B cell (primary cell): ENCODE measurements at regions not wholly inside any gene's neighbourhood (a gene's known extent, or its start where the extent isn't known, plus 50 kb on each side); places are given as distances from the start of the nearest gene placed in this dataset.

ENCODE experiments used
- ATAC-seq: fragments of 200-7000 bp; cut with Tn5 transposase; one replicate; pipeline ENCODE4 v1.10.0; 2021; ENCODE audit warnings: low read depth, mild to moderate bottlenecking, moderate number of reproducible peaks, moderate library complexity
- CTCF ChIA-PET: fragments of 350-600 bp; sonication (Branson Sonifier 250); formaldehyde crosslinking; loops from one replicate; lab custom pipeline; 2021; ENCODE audit warnings: antibody characterized with exemption, inconsistent platforms; lab: Charles Lee
- POLR2A ChIA-PET: fragments of 350-600 bp; sonication (Branson Sonifier 250); formaldehyde crosslinking; loops from one replicate; lab custom pipeline; 2021; ENCODE audit warnings: antibody characterized with exemption; lab: Charles Lee
- DNase-seq: peaks from one replicate; pipeline ENCODE4 v3.0.0; 2013
- H2AFZ ChIP-seq: 2 replicates; pipeline ENCODE4 v1.6.1; 2012; ENCODE audit warnings: mild to moderate bottlenecking, low read depth, low read length; ENCODE audit not compliant: insufficient read depth, poor library complexity, severe bottlenecking
- H3K27ac ChIP-seq, 2 donors: 1 replicate in 1 of 2; 2 replicates in 1 of 2; pipeline ENCODE4 v1.5.1; 2012 to 2013; ENCODE audit warnings: low read length in 2 of 2, mild to moderate bottlenecking in 2 of 2, moderate library complexity in 1 of 2
- H3K27me3 ChIP-seq, 4 experiments: fragments of 200-600 bp in 1 of 4; sonication (generic) in 1 of 4; replicated peaks in 1 of 4; 1 replicate in 2 of 4; 2 replicates in 2 of 4; pipeline versions ENCODE4 v1.6.1 to v1.7.0; 2013 to 2016; ENCODE audit warnings: low read length in 3 of 4, mild to moderate bottlenecking in 2 of 4, mixed read lengths in 1 of 4, moderate library complexity in 1 of 4; ENCODE audit not compliant: insufficient read depth in 4 of 4, control insufficient read depth in 3 of 4; ENCODE audit errors: control extremely low read depth in 1 of 4
- H3K36me3 ChIP-seq, 2 experiments: replicated peaks in 1 of 2; 1 replicate in 1 of 2; 2 replicates in 1 of 2; pipeline versions ENCODE4 v1.6.1 to v1.7.1; 2013; ENCODE audit warnings: low read length in 1 of 2; ENCODE audit not compliant: insufficient read depth in 2 of 2, control insufficient read depth in 1 of 2; ENCODE audit errors: control extremely low read depth in 1 of 2, extremely low read depth in 1 of 2
- H3K4me1 ChIP-seq, 2 donors: fragments of 200-600 bp in 1 of 2; sonication (generic) in 1 of 2; 1 replicate in 1 of 2; 2 replicates in 1 of 2; pipeline versions ENCODE4 v1.5.1 to v1.6.1; 2013 to 2017; ENCODE audit warnings: low read length in 2 of 2; ENCODE audit not compliant: control insufficient read depth in 2 of 2, insufficient read depth in 2 of 2
- H3K4me2 ChIP-seq: replicated peaks from 2 replicates; pipeline ENCODE3; 2012; ENCODE audit warnings: mild to moderate bottlenecking, low read depth, low read length; ENCODE audit not compliant: poor library complexity, severe bottlenecking
- H3K4me3 ChIP-seq, 5 experiments: fragments of 200-600 bp in 1 of 5; sonication (generic) in 1 of 5; 1 replicate in 3 of 5; 2 replicates in 2 of 5; pipeline versions ENCODE4 v1.5.1 to v1.7.0; 2011 to 2016; ENCODE audit warnings: low read length in 4 of 5, mild to moderate bottlenecking in 4 of 5, low read depth in 2 of 5, control low read depth in 1 of 5, moderate library complexity in 1 of 5; ENCODE audit not compliant: insufficient read depth in 1 of 5; ENCODE audit errors: control extremely low read depth in 1 of 5, extremely low read depth in 1 of 5
- H3K79me2 ChIP-seq: fragments of 200-600 bp; sonication (generic); one replicate; pipeline ENCODE4 v1.6.0; 2016; ENCODE audit warnings: low read length; ENCODE audit not compliant: control insufficient read depth, insufficient read depth
- H3K9ac ChIP-seq: fragments of 200-600 bp; sonication (generic); 2 replicates; pipeline ENCODE4 v1.6.1; 2017; ENCODE audit warnings: mild to moderate bottlenecking, low read length, moderate library complexity
- H3K9me3 ChIP-seq, 3 donors: one replicate each; pipeline versions ENCODE4 v1.6.1 to v1.7.1; 2013; ENCODE audit warnings: low read length in 2 of 3; ENCODE audit not compliant: control insufficient read depth in 2 of 3, insufficient read depth in 1 of 3; ENCODE audit errors: control extremely low read depth in 1 of 3
- H4K20me1 ChIP-seq: 2 replicates; pipeline ENCODE4 v1.6.0; 2012; ENCODE audit warnings: mild to moderate bottlenecking, low read length; ENCODE audit not compliant: insufficient read depth, control insufficient read depth, poor library complexity, severe bottlenecking
- H3K27ac Mint-ChIP-seq: one replicate; pipeline ENCODE4 v1.8.0; 2021; ENCODE audit warnings: mixed read lengths
- H3K27me3 Mint-ChIP-seq: one replicate; pipeline ENCODE4 v1.8.0; 2021; ENCODE audit warnings: mixed read lengths
- H3K4me1 Mint-ChIP-seq: one replicate; pipeline ENCODE4 v1.8.0; 2021; ENCODE audit warnings: mixed read lengths
- H3K4me3 Mint-ChIP-seq: one replicate; pipeline ENCODE4 v1.8.0; 2021; ENCODE audit warnings: mixed read lengths
- H3K9me3 Mint-ChIP-seq: one replicate; pipeline ENCODE4 v1.8.0; 2022; ENCODE audit warnings: mixed read lengths; ENCODE audit not compliant: insufficient read depth
- CTCF ChIP-seq: fragments of 200-600 bp; IDR thresholded peaks from one replicate; pipeline ENCODE4 v1.8.0; 2022; ENCODE audit warnings: antibody characterized with exemption, mild to moderate bottlenecking
- EZH2 ChIP-seq: IDR thresholded peaks from 2 replicates; pipeline ENCODE4 v1.6.1; 2012; ENCODE audit warnings: borderline replicate concordance, low read depth, mild to moderate bottlenecking, moderate library complexity, low read length; ENCODE audit not compliant: insufficient read depth, poor library complexity, severe bottlenecking
- WGBS: methylation state at CpG from one replicate; pipeline ENCODE4 v1.1.5; 2013; ENCODE audit warnings: missing lambda C conversion rate; ENCODE audit not compliant: insufficient coverage; 5-methylcytosine and 5-hydroxymethylcytosine counted together
- intact Hi-C: fragments of 100-400 bp; cut with micrococcal nuclease; formaldehyde crosslinking; loops from one replicate; pipeline ENCODE4 v1.10.0; 2022

GRCh38 chr5:116824751-116825438 lies 250.3 kb upstream of the SEMA6A start:
- ChIA-PET CTCF (no interaction called here), POLR2A (no interaction called here)
- Histone ChIP-seq H3K9ac (no peak overlapping the region), H3K4me1 (no peaks in the 10 kb centered on the region), H3K27ac (no peak overlapping the region), H3K4me3 (no peak overlapping the region), H3K27me3 (no peaks in the 10 kb centered on the region), H3K9me3 (peaks cover 0 to 4% (median 0%) of the 10 kb centered on the region in 3 donors), H3K4me2 (no peak overlapping the region), H4K20me1 (no peaks in the 10 kb centered on the region), H3K79me2 (no peaks in the 10 kb centered on the region), H3K36me3 (no peaks in the 10 kb centered on the region), H2AFZ (no peak overlapping the region)
- ATAC-seq (no peak), DNase-seq (no peak)
- Mint-ChIP-seq H3K4me3 (no peak overlapping the region), H3K27me3 (no peaks in the 10 kb centered on the region), H3K4me1 (no peaks in the 10 kb centered on the region), H3K27ac (no peak overlapping the region), H3K9me3 (no peaks in the 10 kb centered on the region)
- 83% methylated on average over 1 of the region's 3 CpGs for WGBS
- intact Hi-C loops = no loop called here
- no peak for TF ChIP-seq EZH2
- TF ChIP-seq CTCF = no peak

- no peak for ATAC-seq
- no peaks in the 10 kb centered on the region for H3K79me2 ChIP-seq
- no peak overlapping the region for H3K4me3 Mint-ChIP-seq
- no peaks in the 10 kb centered on the region for H3K4me1 Mint-ChIP-seq
- ChIA-PET CTCF (no interaction called here), POLR2A (no interaction called here)
- H3K4me2 ChIP-seq = no peak overlapping the region
- no peak overlapping the region for H3K27ac Mint-ChIP-seq
- no peaks in the 10 kb centered on the region for H4K20me1 ChIP-seq
- H3K27ac ChIP-seq = no peak overlapping the region
- no peaks in the 10 kb centered on the region for H3K4me1 ChIP-seq
- H3K27me3 Mint-ChIP-seq = peaks cover 3% of the 10 kb centered on the region
- peaks cover 2% of the 10 kb centered on the region for H3K9me3 Mint-ChIP-seq
- no peaks in the 10 kb centered on the region for H3K27me3 ChIP-seq
- no peak overlapping the region for H3K4me3 ChIP-seq
- H3K36me3 ChIP-seq = no peaks in the 10 kb centered on the region
- no peak for DNase-seq
- no peak overlapping the region for H2AFZ ChIP-seq
- TF ChIP-seq CTCF = no peak
- TF ChIP-seq EZH2 = no peak
- peaks cover 0 to 3% (median 0%) of the 10 kb centered on the region in 3 donors for H3K9me3 ChIP-seq
- WGBS = no CpG with 5 or more reads among the region's 10 CpGs
- intact Hi-C loops = no loop called here
- H3K9ac ChIP-seq = no peak overlapping the region
Measured at GRCh38 chr5:116814626-116815385, 240.2 kb upstream of the SEMA6A start.
